ENCODE measurements at regions not wholly inside any gene's neighbourhood (a gene's known extent, or its start where the extent isn't known, plus 50 kb on each side); places are given as distances from the start of the nearest gene placed in this dataset.

DNA sequence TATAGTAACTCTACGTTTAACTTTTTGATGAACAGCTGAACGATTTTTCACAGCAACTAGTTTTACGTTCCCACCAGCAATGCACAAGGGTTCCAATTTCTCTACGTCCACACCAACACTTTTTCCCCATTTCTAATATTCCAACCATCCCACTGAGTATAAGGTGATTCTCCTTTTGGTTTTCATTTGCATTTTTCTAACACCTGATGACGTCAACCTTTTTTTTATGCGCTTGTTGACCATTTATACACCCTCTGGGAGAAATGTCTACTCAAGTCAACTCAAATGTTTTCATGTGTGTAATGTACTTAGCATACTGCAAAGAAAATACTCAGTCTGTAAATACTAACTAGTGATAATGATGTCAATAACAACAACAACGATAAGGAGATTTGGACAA lies 177.2 kb upstream of the TENM3 start:
- H3K4me1 ChIP-seq (ENCODE audit: insufficient read depth): no peaks in the 10 kb centered on the region
- H3K4me3 ChIP-seq (ENCODE audit: low read depth, low read length): no peak overlapping the region
- WGBS: 95% methylated on average over 7 of the region's 7 CpGs
- H3K36me3 ChIP-seq (ENCODE audit: insufficient read depth): no peaks in the 10 kb centered on the region
- H3K27ac ChIP-seq (ENCODE audit: low read depth): no peak overlapping the region
- no peak for DNase-seq (ENCODE audit: extremely low spot score)

- DNase-seq (ENCODE audit: extremely low spot score): no peak
- Histone ChIP-seq H3K27ac (ENCODE audit: low read depth) (no peak overlapping the region), H3K36me3 (ENCODE audit: insufficient read depth) (no peaks in the 10 kb centered on the region), H3K4me3 (ENCODE audit: low read depth, low read length) (no peak overlapping the region), H3K4me1 (ENCODE audit: insufficient read depth) (no peaks in the 10 kb centered on the region)
- 79% methylated on average over 5 of the region's 5 CpGs for WGBS
Observed at GRCh38 chr4:182067828-182068227, 175.4 kb upstream of the TENM3 start.

DNA sequence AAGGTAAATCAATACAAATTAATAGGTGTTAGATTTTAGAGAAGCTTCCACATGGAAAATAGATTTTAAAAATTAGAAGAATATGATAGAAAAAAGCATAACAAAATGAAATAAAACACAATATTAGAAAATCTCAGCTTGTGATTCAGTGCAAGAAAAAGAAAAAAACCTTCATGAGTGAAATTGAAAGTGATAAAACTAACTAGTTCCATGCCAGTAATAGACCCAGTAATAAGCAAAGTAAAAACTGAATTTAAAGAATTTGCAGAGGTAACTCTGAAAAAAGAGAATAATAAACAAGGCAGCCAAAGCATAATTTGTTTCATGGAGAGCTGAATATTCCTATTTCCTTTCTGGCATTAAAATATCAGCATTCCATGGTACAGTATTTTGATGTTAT lies 174.3 kb upstream of the TENM3 start:
- Histone ChIP-seq H3K4me3 (ENCODE audit: low read depth, low read length) (no peak overlapping the region), H3K27ac (ENCODE audit: low read depth) (no peak overlapping the region), H3K4me1 (ENCODE audit: insufficient read depth) (no peaks in the 10 kb centered on the region), H3K36me3 (ENCODE audit: insufficient read depth) (no peaks in the 10 kb centered on the region)
- DNase-seq (ENCODE audit: extremely low spot score): no peak

- 83% methylated on average over 3 of the region's 3 CpGs for WGBS
- H3K36me3 ChIP-seq (ENCODE audit: insufficient read depth): no peaks in the 10 kb centered on the region
Observed at GRCh38 chr4:182073278-182073677, 169.9 kb upstream of the TENM3 start.

DNA sequence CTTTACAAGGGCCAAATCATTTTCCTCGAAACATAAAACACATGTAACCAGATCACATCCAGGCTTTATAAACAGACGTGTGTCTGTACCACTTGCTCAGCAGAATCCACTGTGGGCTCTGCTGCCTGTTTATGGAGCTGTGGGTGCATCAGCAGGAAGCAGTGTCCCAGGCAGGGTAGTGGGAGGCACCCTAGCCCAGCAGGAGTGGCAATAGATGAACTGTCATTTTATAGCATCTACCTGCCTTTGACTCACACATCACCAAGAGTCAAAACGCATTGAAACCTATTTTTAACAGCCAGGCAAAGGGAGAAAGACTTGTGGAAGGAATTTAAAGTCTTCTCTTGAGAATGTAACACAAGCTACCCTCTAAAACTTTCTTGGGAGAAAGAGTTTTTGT lies 169.1 kb upstream of the TENM3 start:
- H3K36me3 ChIP-seq (ENCODE audit: insufficient read depth): no peaks in the 10 kb centered on the region
- 53% methylated on average over 3 of the region's 3 CpGs for WGBS
- H3K27ac ChIP-seq (ENCODE audit: low read depth): no peak overlapping the region
- no peak for DNase-seq (ENCODE audit: extremely low spot score)
- no peak overlapping the region for H3K4me3 ChIP-seq (ENCODE audit: low read depth, low read length)
- no peaks in the 10 kb centered on the region for H3K4me1 ChIP-seq (ENCODE audit: insufficient read depth)

More at GRCh38 chr4:182073278-182073677, 169.9 kb upstream of the TENM3 start:
- H3K27ac ChIP-seq (ENCODE audit: low read depth): no peak overlapping the region
- no peaks in the 10 kb centered on the region for H3K4me1 ChIP-seq (ENCODE audit: insufficient read depth)
- no peak for DNase-seq (ENCODE audit: extremely low spot score)
- H3K4me3 ChIP-seq (ENCODE audit: low read depth, low read length): no peak overlapping the region

DNA sequence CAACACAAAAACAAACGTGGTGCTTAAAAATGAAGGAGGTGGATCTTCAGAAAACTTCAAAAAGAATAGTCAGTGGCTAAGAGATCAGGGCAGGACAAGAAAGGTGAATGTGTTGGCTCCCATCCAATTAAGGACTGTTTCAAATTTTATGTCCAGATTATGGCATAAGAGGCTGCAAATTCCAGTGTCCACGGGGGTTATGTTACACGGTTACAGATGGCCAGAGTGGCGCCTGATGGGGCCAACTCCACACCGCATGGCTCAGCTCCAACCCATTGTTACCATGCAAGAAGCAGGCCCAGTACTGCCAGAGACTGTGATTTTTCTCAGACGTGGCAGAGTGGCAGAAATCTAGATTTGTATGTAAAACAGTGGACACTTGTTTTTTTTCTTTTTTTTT lies 168.4 kb upstream of the TENM3 start:
- Histone ChIP-seq H3K27ac (ENCODE audit: low read depth) (no peak overlapping the region), H3K4me1 (ENCODE audit: insufficient read depth) (no peaks in the 10 kb centered on the region), H3K36me3 (ENCODE audit: insufficient read depth) (no peaks in the 10 kb centered on the region), H3K4me3 (ENCODE audit: low read depth, low read length) (no peak overlapping the region)
- no peak for DNase-seq (ENCODE audit: extremely low spot score)
- WGBS: 67% methylated on average over 6 of the region's 6 CpGs

- H3K27ac ChIP-seq (ENCODE audit: low read depth): no peak overlapping the region
- no peaks in the 10 kb centered on the region for H3K36me3 ChIP-seq (ENCODE audit: insufficient read depth)
- no peak overlapping the region for H3K4me3 ChIP-seq (ENCODE audit: low read depth, low read length)
- DNase-seq (ENCODE audit: extremely low spot score): no peak
- H3K4me1 ChIP-seq (ENCODE audit: insufficient read depth): no peaks in the 10 kb centered on the region
Observed at GRCh38 chr4:182082910-182083309, 160.3 kb upstream of the TENM3 start.

GRCh38 chr4:182083671-182084410 lies 159.4 kb upstream of the TENM3 start:
- Histone ChIP-seq H3K4me1 (ENCODE audit: insufficient read depth) (no peaks in the 10 kb centered on the region), H3K36me3 (ENCODE audit: insufficient read depth) (no peaks in the 10 kb centered on the region), H3K4me3 (ENCODE audit: low read depth, low read length) (no peak overlapping the region), H3K27ac (ENCODE audit: low read depth) (no peak overlapping the region)
- no peak for DNase-seq (ENCODE audit: extremely low spot score)
- 94% methylated on average over 8 of the region's 8 CpGs for WGBS

DNA sequence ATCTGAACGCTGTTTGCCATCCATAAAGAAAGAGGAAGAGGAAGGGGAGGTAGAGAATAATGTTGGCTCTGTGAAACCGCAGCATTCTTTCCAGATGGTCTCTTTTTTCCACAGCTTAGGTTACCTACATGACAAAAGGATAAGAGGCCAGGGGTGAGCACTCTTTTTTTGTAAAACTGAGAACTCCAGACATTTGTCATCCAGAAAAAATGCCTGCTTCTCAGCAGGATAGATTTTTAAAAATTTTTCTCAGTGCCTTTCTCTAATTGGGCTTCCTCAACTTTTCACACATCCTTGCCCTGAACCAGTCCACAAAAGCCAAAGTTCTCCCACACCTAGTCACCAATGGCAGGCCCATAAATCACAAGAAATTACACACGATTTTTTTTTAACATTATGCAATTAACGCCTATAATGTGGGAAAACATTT lies 158.1 kb upstream of the TENM3 start:
- Histone ChIP-seq H3K36me3 (ENCODE audit: insufficient read depth) (no peaks in the 10 kb centered on the region), H3K4me1 (ENCODE audit: insufficient read depth) (no peaks in the 10 kb centered on the region), H3K4me3 (ENCODE audit: low read depth, low read length) (no peak overlapping the region), H3K27ac (ENCODE audit: low read depth) (no peak overlapping the region)
- no peak for DNase-seq (ENCODE audit: extremely low spot score)
- WGBS: 72% methylated on average over 4 of the region's 4 CpGs

- DNase-seq (ENCODE audit: extremely low spot score): no peak
- Histone ChIP-seq H3K36me3 (ENCODE audit: insufficient read depth) (no peaks in the 10 kb centered on the region), H3K4me3 (ENCODE audit: low read depth, low read length) (no peak overlapping the region), H3K27ac (ENCODE audit: low read depth) (no peak overlapping the region), H3K4me1 (ENCODE audit: insufficient read depth) (no peaks in the 10 kb centered on the region)
- WGBS: 91% methylated on average over 2 of the region's 2 CpGs
Observed at GRCh38 chr4:182089326-182089725, 153.9 kb upstream of the TENM3 start.

DNA sequence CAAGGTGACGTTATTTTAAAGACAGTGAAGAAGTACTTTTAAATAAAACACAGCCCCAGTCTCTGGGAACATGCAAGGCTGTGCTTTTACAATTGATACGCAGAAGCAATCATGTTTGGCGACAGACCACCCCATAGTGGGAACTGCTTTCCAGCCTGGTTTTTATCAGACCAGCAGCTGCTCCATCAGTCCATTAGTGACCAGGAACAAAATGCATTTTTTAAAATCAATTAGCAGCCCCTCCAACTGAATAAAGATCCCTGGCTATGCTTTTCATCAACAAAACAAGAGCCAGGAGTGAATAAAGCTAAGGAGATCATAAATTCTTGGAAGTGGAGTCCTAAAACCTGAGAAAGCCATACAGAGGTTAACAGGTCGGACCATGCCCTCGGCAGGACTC lies 153.0 kb upstream of the TENM3 start:
- no peak overlapping the region for H3K4me3 ChIP-seq (ENCODE audit: low read depth, low read length)
- H3K36me3 ChIP-seq (ENCODE audit: insufficient read depth): no peaks in the 10 kb centered on the region
- no peaks in the 10 kb centered on the region for H3K4me1 ChIP-seq (ENCODE audit: insufficient read depth)
- H3K27ac ChIP-seq (ENCODE audit: low read depth): no peak overlapping the region
- WGBS: 83% methylated on average over 5 of the region's 5 CpGs
- DNase-seq (ENCODE audit: extremely low spot score): peak; percentile 18

GRCh38 chr4:182091128-182091527 lies 152.1 kb upstream of the TENM3 start:
- WGBS: 47% methylated on average over 5 of the region's 5 CpGs
- H3K36me3 ChIP-seq (ENCODE audit: insufficient read depth): no peaks in the 10 kb centered on the region

DNA sequence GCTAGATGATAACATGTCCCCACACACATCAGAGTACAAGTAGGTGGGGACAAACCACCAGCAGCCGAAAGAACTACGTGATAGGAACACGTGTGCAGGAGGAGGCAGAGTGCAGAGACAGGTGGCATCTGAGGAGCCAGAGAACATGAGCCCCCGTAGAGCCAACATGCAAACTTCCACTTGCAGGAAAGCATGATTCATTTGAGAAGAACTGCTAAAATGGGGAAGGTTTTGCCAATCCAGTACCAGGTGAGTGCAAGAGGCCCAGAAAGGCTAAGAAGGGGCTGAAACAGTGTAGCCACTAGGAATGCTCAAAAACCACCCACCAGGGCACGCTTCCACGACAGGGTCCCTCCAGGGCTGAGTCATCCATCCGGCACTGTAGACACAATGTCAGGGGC lies 149.8 kb upstream of the TENM3 start:
- 84% methylated on average over 7 of the region's 7 CpGs for WGBS

More at GRCh38 chr4:182091128-182091527, 152.1 kb upstream of the TENM3 start:
- H3K27ac ChIP-seq (ENCODE audit: low read depth): no peak overlapping the region
- no peaks in the 10 kb centered on the region for H3K4me1 ChIP-seq (ENCODE audit: insufficient read depth)
- H3K4me3 ChIP-seq (ENCODE audit: low read depth, low read length): no peak overlapping the region
- no peak for DNase-seq (ENCODE audit: extremely low spot score)

GRCh38 chr4:182093935-182094334 lies 149.3 kb upstream of the TENM3 start:
- no peak overlapping the region for H3K4me3 ChIP-seq (ENCODE audit: low read depth, low read length)
- WGBS: 88% methylated on average over 3 of the region's 3 CpGs
- DNase-seq (ENCODE audit: extremely low spot score): no peak

More for the DNA sequence above, 149.8 kb upstream of the TENM3 start:
- no peak for DNase-seq (ENCODE audit: extremely low spot score)
- H3K27ac ChIP-seq (ENCODE audit: low read depth): no peak overlapping the region
- no peaks in the 10 kb centered on the region for H3K36me3 ChIP-seq (ENCODE audit: insufficient read depth)
- H3K4me1 ChIP-seq (ENCODE audit: insufficient read depth): no peaks in the 10 kb centered on the region
- no peak overlapping the region for H3K4me3 ChIP-seq (ENCODE audit: low read depth, low read length)

GRCh38 chr4:182101618-182102017 lies 141.6 kb upstream of the TENM3 start:
- 95% methylated on average over 8 of the region's 8 CpGs for WGBS
- no peak for DNase-seq (ENCODE audit: extremely low spot score)
- H3K36me3 ChIP-seq (ENCODE audit: insufficient read depth): no peaks in the 10 kb centered on the region

More at GRCh38 chr4:182093935-182094334, 149.3 kb upstream of the TENM3 start:
- no peaks in the 10 kb centered on the region for H3K36me3 ChIP-seq (ENCODE audit: insufficient read depth)
- no peaks in the 10 kb centered on the region for H3K4me1 ChIP-seq (ENCODE audit: insufficient read depth)
- no peak overlapping the region for H3K27ac ChIP-seq (ENCODE audit: low read depth)

More at GRCh38 chr4:182101618-182102017, 141.6 kb upstream of the TENM3 start:
- no peak overlapping the region for H3K27ac ChIP-seq (ENCODE audit: low read depth)
- no peaks in the 10 kb centered on the region for H3K4me1 ChIP-seq (ENCODE audit: insufficient read depth)
- no peak overlapping the region for H3K4me3 ChIP-seq (ENCODE audit: low read depth, low read length)
